ENCODE measurements at regions not wholly inside any gene's neighbourhood (a gene's known extent, or its start where the extent isn't known, plus 50 kb on each side); places are given as distances from the start of the nearest gene placed in this dataset.

GRCh38 chr6:164210323-164210722 lies 795.8 kb downstream of the QKI start:
- no peak for DNase-seq
- in situ Hi-C loops (cut with MboI; ENCODE audit: low pct_ligation_motif_present in 1 of 4, low pct_unique_long_range_greater_than_20kb in 1 of 4, low sequenced_read_pairs in 3 of 4) (no loop called here), intact Hi-C loops (cut with DNase I; ENCODE audit: low total_unique reads) (no loop called here)
- TF ChIP-seq POLR2AphosphoS5 (IDR thresholded peaks at IDR 0.05) = no peak
- TF ChIP-seq POLR2A (IDR thresholded peaks at IDR 0.05) = no peak
- Histone ChIP-seq H3K9me3 (no peaks in the 10 kb centered on the region), H3K36me3 (no peaks in the 10 kb centered on the region), H3K27ac (no peak overlapping the region), H3K4me3 (no peak overlapping the region), H3K4me1 (no peaks in the 10 kb centered on the region), H3K27me3 (no peaks in the 10 kb centered on the region)
- WGBS, 2 donors (ENCODE audit: low coverage in 1 of 2) = 56 to 86% methylated on average over 2 of the region's 2 CpGs

- Histone ChIP-seq H3K27ac (no peak overlapping the region), H3K4me1 (no peaks in the 10 kb centered on the region), H3K4me3 (no peak overlapping the region), H3K27me3 (no peaks in the 10 kb centered on the region), H3K36me3 (no peaks in the 10 kb centered on the region), H3K9me3 (no peaks in the 10 kb centered on the region)
- 58 to 63% methylated on average over 7 to 8 of the region's 8 CpGs for WGBS, 2 donors (ENCODE audit: low coverage in 1 of 2)
- TF ChIP-seq EP300 (IDR thresholded peaks at IDR 0.05; ENCODE audit: low read depth) = no peak
- TF ChIP-seq CTCF (IDR thresholded peaks at IDR 0.05) = no peak
- TF ChIP-seq POLR2A (IDR thresholded peaks at IDR 0.05) = no peak
- no peak for TF ChIP-seq POLR2AphosphoS5 (IDR thresholded peaks at IDR 0.05)
- no peak for DNase-seq
- in situ Hi-C loops (cut with MboI; ENCODE audit: low pct_ligation_motif_present in 1 of 4, low pct_unique_long_range_greater_than_20kb in 1 of 4, low sequenced_read_pairs in 3 of 4) (no loop called here), intact Hi-C loops (cut with DNase I; ENCODE audit: low total_unique reads) (no loop called here)
These were observed 793.9 kb downstream of the QKI start for GRCh38 chr6:164208371-164208770.

GRCh38 chr6:164206807-164207423 lies 792.4 kb downstream of the QKI start:
- no peaks in the 10 kb centered on the region for H3K4me1 ChIP-seq
- in situ Hi-C loops (cut with MboI; ENCODE audit: low pct_ligation_motif_present in 1 of 4, low pct_unique_long_range_greater_than_20kb in 1 of 4, low sequenced_read_pairs in 3 of 4) (no loop called here), intact Hi-C loops (cut with DNase I; ENCODE audit: low total_unique reads) (no loop called here)
- no peak for TF ChIP-seq EP300 (IDR thresholded peaks at IDR 0.05; ENCODE audit: low read depth)
- no peak for TF ChIP-seq POLR2AphosphoS5 (IDR thresholded peaks at IDR 0.05)
- no peak for TF ChIP-seq POLR2A (IDR thresholded peaks at IDR 0.05)
- no peak for TF ChIP-seq CTCF (IDR thresholded peaks at IDR 0.05)
- no peaks in the 10 kb centered on the region for H3K9me3 ChIP-seq
- H3K27ac ChIP-seq = no peak overlapping the region
- 55 to 56% methylated on average over 1 to 2 of the region's 2 CpGs for WGBS, 2 donors (ENCODE audit: low coverage in 1 of 2)
- H3K4me3 ChIP-seq = no peak overlapping the region
- H3K27me3 ChIP-seq = no peaks in the 10 kb centered on the region
- no peaks in the 10 kb centered on the region for H3K36me3 ChIP-seq
- DNase-seq = no peak

GRCh38 chr6:164200071-164200470 lies 785.6 kb downstream of the QKI start:
- TF ChIP-seq POLR2AphosphoS5 (IDR thresholded peaks at IDR 0.05) (no peak), POLR2A (IDR thresholded peaks at IDR 0.05) (no peak), EP300 (IDR thresholded peaks at IDR 0.05; ENCODE audit: low read depth) (no peak), CTCF (IDR thresholded peaks at IDR 0.05) (no peak)
- in situ Hi-C loops (cut with MboI; ENCODE audit: low pct_ligation_motif_present in 1 of 4, low pct_unique_long_range_greater_than_20kb in 1 of 4, low sequenced_read_pairs in 3 of 4) = no loop called here

GRCh38 chr6:164195942-164196281 lies 781.4 kb downstream of the QKI start:
- no peak for DNase-seq
- H3K4me3 ChIP-seq = no peak overlapping the region
- TF ChIP-seq CTCF (IDR thresholded peaks at IDR 0.05) = no peak
- no peak for TF ChIP-seq POLR2A (IDR thresholded peaks at IDR 0.05)
- TF ChIP-seq POLR2AphosphoS5 (IDR thresholded peaks at IDR 0.05) = no peak
- TF ChIP-seq EP300 (IDR thresholded peaks at IDR 0.05; ENCODE audit: low read depth) = no peak
- intact Hi-C loops (cut with DNase I; ENCODE audit: low total_unique reads) = no loop called here
- H3K9me3 ChIP-seq = no peaks in the 10 kb centered on the region
- H3K36me3 ChIP-seq = no peaks in the 10 kb centered on the region
- in situ Hi-C loops (cut with MboI; ENCODE audit: low pct_ligation_motif_present in 1 of 4, low pct_unique_long_range_greater_than_20kb in 1 of 4, low sequenced_read_pairs in 3 of 4) = no loop called here
- no peak overlapping the region for H3K27ac ChIP-seq
- no peaks in the 10 kb centered on the region for H3K4me1 ChIP-seq
- WGBS, 2 donors (ENCODE audit: low coverage in 1 of 2) = 67 to 80% methylated on average over 1 of the region's 1 CpG
- H3K27me3 ChIP-seq = no peaks in the 10 kb centered on the region

More at GRCh38 chr6:164200071-164200470, 785.6 kb downstream of the QKI start:
- H3K4me3 ChIP-seq = no peak overlapping the region
- H3K27me3 ChIP-seq = no peaks in the 10 kb centered on the region
- H3K9me3 ChIP-seq = no peaks in the 10 kb centered on the region
- H3K36me3 ChIP-seq = no peaks in the 10 kb centered on the region
- DNase-seq = no peak
- intact Hi-C loops (cut with DNase I; ENCODE audit: low total_unique reads) = no loop called here
- no peaks in the 10 kb centered on the region for H3K4me1 ChIP-seq
- 30 to 79% methylated on average over 1 of the region's 1 CpG for WGBS, 2 donors (ENCODE audit: low coverage in 1 of 2)
- H3K27ac ChIP-seq = no peak overlapping the region
